Chondrocyte (in vitro differentiated cells): ENCODE measurements at regions not wholly inside any gene's neighbourhood (a gene's known extent, or its start where the extent isn't known, plus 50 kb on each side); places are given as distances from the start of the nearest gene placed in this dataset.

Experiments used
- DNase-seq: peaks from one replicate; pipeline ENCODE4 v3.0.0; 2021; ENCODE audit warnings: mixed read lengths, low spot score
- H3K27ac Mint-ChIP-seq: one replicate; pipeline ENCODE4 v1.8.0; 2021; ENCODE audit warnings: mild to moderate bottlenecking, moderate library complexity, mixed read lengths; ENCODE audit not compliant: unreplicated experiment
- H3K27me3 Mint-ChIP-seq: 2 replicates; pipeline ENCODE4 v1.8.0; 2021; ENCODE audit warnings: low read depth, mixed read lengths
- H3K36me3 Mint-ChIP-seq: 2 replicates; pipeline ENCODE4 v1.8.0; 2021; ENCODE audit warnings: low read depth, mixed read lengths
- H3K4me1 Mint-ChIP-seq: 2 replicates; pipeline ENCODE4 v1.8.0; 2021; ENCODE audit warnings: low read depth, mild to moderate bottlenecking, mixed read lengths
- H3K4me3 Mint-ChIP-seq: one replicate; pipeline ENCODE4 v1.8.0; 2021; ENCODE audit warnings: mild to moderate bottlenecking, moderate library complexity, mixed read lengths; ENCODE audit not compliant: unreplicated experiment
- H3K9me3 Mint-ChIP-seq: 2 replicates; pipeline ENCODE4 v1.8.0; 2021; ENCODE audit warnings: low read depth, mixed read lengths
- CTCF ChIP-seq: fragments of 200-600 bp; sonication (generic); IDR thresholded peaks from 2 replicates; pipeline ENCODE4 v1.5.0; 2021; ENCODE audit warnings: antibody characterized with exemption, mild to moderate bottlenecking, moderate library complexity

GRCh38 chr10:44205067-44205466, 179.8 kb downstream of the CXCL12 start:
- no peak overlapping the region for H3K4me3 Mint-ChIP-seq
- H3K36me3 Mint-ChIP-seq, result no peaks in the 10 kb centered on the region
- no peak overlapping the region for H3K27ac Mint-ChIP-seq
- H3K27me3 Mint-ChIP-seq, result peaks cover 31% of the 10 kb centered on the region
- peaks cover 3% of the 10 kb centered on the region for H3K9me3 Mint-ChIP-seq
- no peak for TF ChIP-seq CTCF
- peaks cover 3% of the 10 kb centered on the region for H3K4me1 Mint-ChIP-seq
- DNase-seq, result no peak

GRCh38 chr10:44203535-44203934, 181.4 kb downstream of the CXCL12 start:
- no peak for DNase-seq
- no peak overlapping the region for H3K4me3 Mint-ChIP-seq
- H3K27me3 Mint-ChIP-seq, result peaks cover 28% of the 10 kb centered on the region
- H3K36me3 Mint-ChIP-seq, result no peaks in the 10 kb centered on the region
- peaks cover 8% of the 10 kb centered on the region for H3K4me1 Mint-ChIP-seq
- H3K27ac Mint-ChIP-seq, result no peak overlapping the region
- H3K9me3 Mint-ChIP-seq, result peaks cover 3% of the 10 kb centered on the region
- no peak for TF ChIP-seq CTCF

- TF ChIP-seq CTCF, result no peak
- peaks cover 14% of the 10 kb centered on the region for H3K4me1 Mint-ChIP-seq
- H3K36me3 Mint-ChIP-seq, result no peaks in the 10 kb centered on the region
- H3K27ac Mint-ChIP-seq, result no peak overlapping the region
- peaks cover 25% of the 10 kb centered on the region for H3K27me3 Mint-ChIP-seq
- DNase-seq, result no peak
- peaks cover 3% of the 10 kb centered on the region for H3K9me3 Mint-ChIP-seq
- H3K4me3 Mint-ChIP-seq, result no peak overlapping the region
Observed at GRCh38 chr10:44202952-44203351, 181.9 kb downstream of the CXCL12 start.

GRCh38 chr10:44201656-44202055, 183.2 kb downstream of the CXCL12 start:
- Mint-ChIP-seq H3K9me3 (peaks cover 3% of the 10 kb centered on the region), H3K27ac (no peak overlapping the region)

GRCh38 chr10:44201011-44201410, 183.9 kb downstream of the CXCL12 start:
- H3K4me3 Mint-ChIP-seq, result no peak overlapping the region
- no peak for DNase-seq
- peaks cover 3% of the 10 kb centered on the region for H3K9me3 Mint-ChIP-seq
- no peak for TF ChIP-seq CTCF
- H3K27ac Mint-ChIP-seq, result no peak overlapping the region
- H3K4me1 Mint-ChIP-seq, result peaks cover 26% of the 10 kb centered on the region
- peaks cover 21% of the 10 kb centered on the region for H3K27me3 Mint-ChIP-seq
- H3K36me3 Mint-ChIP-seq, result no peaks in the 10 kb centered on the region

More at GRCh38 chr10:44201656-44202055, 183.2 kb downstream of the CXCL12 start:
- Mint-ChIP-seq H3K4me1 (peaks cover 22% of the 10 kb centered on the region), H3K36me3 (no peaks in the 10 kb centered on the region), H3K27me3 (peaks cover 25% of the 10 kb centered on the region), H3K4me3 (no peak overlapping the region)
- TF ChIP-seq CTCF, result no peak
- DNase-seq, result no peak
